Panc1 (cell line): ENCODE measurements at regions not wholly inside any gene's neighbourhood (a gene's known extent, or its start where the extent isn't known, plus 50 kb on each side); places are given as distances from the start of the nearest gene placed in this dataset.
"Not testable (repeated sequence)": the region's sequence is repeated elsewhere in the genome, so short reads cannot be mapped to it uniquely, and the experiment has no call there.

Source experiments
- ATAC-seq: fragments of 200-7000 bp; cut with Tn5 transposase; 2 replicates; pipeline ENCODE4 v1.9.1; 2020; ENCODE audit warnings: mild to moderate bottlenecking, moderate library complexity
- BruUV-seq: library from RNA; stranded (reverse); fragments of 400-500 nt; replicated peaks from 2 replicates; lab custom pipeline; 2021; lab: Mats Ljungman, UMichigan
- CTCF ChIA-PET: fragments of 300-600 bp; sonication (Branson Sonifier 250); formaldehyde crosslinking; loops from one replicate; lab custom pipeline; 2022; ENCODE audit warnings: antibody characterized with exemption; lab: Charles Lee
- POLR2A ChIA-PET: fragments of 300-600 bp; sonication (Branson Sonifier 250); formaldehyde crosslinking; loops from one replicate; lab custom pipeline; 2022; ENCODE audit warnings: antibody characterized with exemption; lab: Charles Lee
- DNase-seq: peaks from one replicate; pipeline ENCODE4 v3.0.0-alpha.2; 2010; ENCODE audit warnings: low read depth, low spot score
- H3K27ac ChIP-seq: 2 replicates; pipeline ENCODE4 v1.5.1; 2011; ENCODE audit warnings: mild to moderate bottlenecking, low read length, inconsistent platforms
- H3K27me3 ChIP-seq: fragments of 200-500 bp; sonication (Bioruptor generic); 2 replicates; pipeline ENCODE4 v1.6.0; 2014; ENCODE audit warnings: low read length, inconsistent platforms; ENCODE audit not compliant: control insufficient read depth, insufficient read depth
- H3K36me3 ChIP-seq: fragments of 200-500 bp; sonication (Bioruptor generic); 2 replicates; pipeline ENCODE4 v1.5.1; 2014; ENCODE audit warnings: inconsistent platforms, mild to moderate bottlenecking, low read length, moderate library complexity; ENCODE audit not compliant: control insufficient read depth, insufficient read depth
- H3K4me1 ChIP-seq: 2 replicates; pipeline ENCODE4 v1.5.1; 2011; ENCODE audit warnings: inconsistent platforms, mild to moderate bottlenecking, low read length, moderate library complexity; ENCODE audit not compliant: control insufficient read depth, insufficient read depth
- H3K4me3 ChIP-seq, 2 experiments: 2 replicates each; pipeline ENCODE4 v1.5.1; 2011 to 2012; ENCODE audit warnings: low read depth in 2 of 2, low read length in 2 of 2, mild to moderate bottlenecking in 2 of 2, inconsistent platforms in 1 of 2, moderate library complexity in 1 of 2
- H3K9me3 ChIP-seq: fragments of 200-500 bp; sonication (Bioruptor generic); 2 replicates; pipeline ENCODE4 v1.5.1; 2014; ENCODE audit warnings: low read depth, mild to moderate bottlenecking, inconsistent platforms, low read length, moderate library complexity; ENCODE audit not compliant: control insufficient read depth, insufficient read depth
- CTCF ChIP-seq: fragments of 450-650 bp; IDR thresholded peaks from 2 replicates; pipeline ENCODE4 v1.5.1; 2017; ENCODE audit warnings: mild to moderate bottlenecking
- POLR2AphosphoS5 ChIP-seq: IDR thresholded peaks from 2 replicates; pipeline ENCODE4 v1.6.1; 2012; ENCODE audit warnings: mild to moderate bottlenecking, low read depth, low read length, moderate library complexity
- REST ChIP-seq, 2 experiments: IDR thresholded peaks; 2 replicates each; pipeline ENCODE4 v1.6.1; 2011 to 2012; ENCODE audit warnings: low read depth in 2 of 2, control low read depth in 1 of 2, low read length in 1 of 2, mild to moderate bottlenecking in 1 of 2, moderate library complexity in 1 of 2; ENCODE audit not compliant: insufficient read depth in 1 of 2
- SIN3A ChIP-seq: IDR thresholded peaks from 2 replicates; pipeline ENCODE4 v1.6.1; 2012; ENCODE audit warnings: low read depth, mild to moderate bottlenecking, low read length, moderate library complexity, borderline replicate concordance; ENCODE audit not compliant: insufficient read depth
- TCF7L2 ChIP-seq: IDR thresholded peaks from 2 replicates; pipeline ENCODE4 v1.6.1; 2011; ENCODE audit warnings: mild to moderate bottlenecking, low read depth, low read length, inconsistent platforms
- in situ Hi-C: cut with HindIII; loops from 2 replicates; pipeline ENCODE4 v1.10.0; 2016; ENCODE audit warnings: low sequenced_read_pairs, low pct_unique_long_range_greater_than_20kb
- intact Hi-C: fragments of 100-400 bp; cut with micrococcal nuclease; formaldehyde crosslinking; loops from one replicate; pipeline ENCODE4 v1.10.0; 2022; ENCODE audit not compliant: unreplicated experiment

GRCh38 chr5:109550077-109550476 lies 139.7 kb upstream of the MAN2A1 start:
- no peaks in the 10 kb centered on the region for H3K27me3 ChIP-seq
- H3K4me1 ChIP-seq = no peaks in the 10 kb centered on the region
- H3K36me3 ChIP-seq = no peaks in the 10 kb centered on the region
- no peak for DNase-seq
- TF ChIP-seq REST (IDR thresholded peaks at IDR 0.05; ENCODE audit: insufficient read depth in 1 of 2, low read depth in 2 of 2, low read length in 1 of 2) = no peak
- TF ChIP-seq POLR2AphosphoS5 = no peak
- no peak for TF ChIP-seq TCF7L2
- TF ChIP-seq SIN3A = no peak
- TF ChIP-seq CTCF = no peak
- ChIA-PET CTCF (no interaction called here), POLR2A (no interaction called here)
- no peak for ATAC-seq
- no TSS peak for BruUV-seq
- intact Hi-C loops = no loop called here
- H3K9me3 ChIP-seq = no peaks in the 10 kb centered on the region
- in situ Hi-C loops = no loop called here
- no peak overlapping the region for H3K4me3 ChIP-seq
- no peak overlapping the region for H3K27ac ChIP-seq

- no peaks in the 10 kb centered on the region for H3K4me1 ChIP-seq
- no TSS peak for BruUV-seq
- no peaks in the 10 kb centered on the region for H3K27me3 ChIP-seq
- no peak for ATAC-seq
- H3K9me3 ChIP-seq = no peaks in the 10 kb centered on the region
- H3K36me3 ChIP-seq = no peaks in the 10 kb centered on the region
- H3K27ac ChIP-seq = no peak overlapping the region
- intact Hi-C loops = no loop called here
- TF ChIP-seq SIN3A (no peak), POLR2AphosphoS5 (no peak), TCF7L2 (no peak), CTCF (no peak), REST (IDR thresholded peaks at IDR 0.05; ENCODE audit: insufficient read depth in 1 of 2, low read depth in 2 of 2, low read length in 1 of 2) (no peak)
- DNase-seq = no peak
- ChIA-PET CTCF (no interaction called here), POLR2A (no interaction called here)
- in situ Hi-C loops = no loop called here
- H3K4me3 ChIP-seq = no peak overlapping the region
Observed at GRCh38 chr5:109546461-109546860, 136.7 kb upstream of the PJA2 start.

GRCh38 chr5:109544873-109545272 lies 135.1 kb upstream of the PJA2 start:
- H3K9me3 ChIP-seq, H3K27me3 ChIP-seq, H3K4me1 ChIP-seq, intact Hi-C loops, POLR2A ChIA-PET, H3K4me3 ChIP-seq, H3K36me3 ChIP-seq, DNase-seq, BruUV-seq, in situ Hi-C loops, H3K27ac ChIP-seq, CTCF ChIA-PET, ATAC-seq: not testable (repeated sequence)

GRCh38 chr5:109538692-109539091 lies 128.9 kb upstream of the PJA2 start:
- H3K27ac ChIP-seq, intact Hi-C loops, H3K36me3 ChIP-seq, H3K4me1 ChIP-seq, H3K27me3 ChIP-seq, H3K9me3 ChIP-seq, POLR2A ChIA-PET, CTCF ChIA-PET, in situ Hi-C loops, DNase-seq, ATAC-seq, H3K4me3 ChIP-seq, BruUV-seq: not testable (repeated sequence)
